GM10248 (cell line): ENCODE measurements at regions not wholly inside any gene's neighbourhood (a gene's known extent, or its start where the extent isn't known, plus 50 kb on each side); places are given as distances from the start of the nearest gene placed in this dataset.
"Not testable (repeated sequence)": the region's sequence is repeated elsewhere in the genome, so short reads cannot be mapped to it uniquely, and the experiment has no call there.

Experiments
- CTCF ChIA-PET: fragments of 300-600 bp; sonication (Branson Sonifier 250); formaldehyde crosslinking; extraction: SDS; loops from one replicate; lab custom pipeline; 2021; ENCODE audit warnings: antibody characterized with exemption; lab: Yijun Ruan, JAX
- POLR2A ChIA-PET: fragments of 350-650 bp; sonication (Branson Sonifier 250); formaldehyde crosslinking; extraction: SDS; loops from one replicate; lab custom pipeline; 2020; ENCODE audit warnings: antibody characterized with exemption; lab: Yijun Ruan, JAX
- DNase-seq: peaks from one replicate; pipeline ENCODE4 v3.0.0; 2012; ENCODE audit errors: extremely low spot score
- CTCF ChIP-seq: IDR thresholded peaks from 2 replicates; pipeline ENCODE4 v1.5.1; 2012; ENCODE audit warnings: mild to moderate bottlenecking, low read depth; ENCODE audit errors: extremely low read depth, missing control alignments, control extremely low read depth

GRCh38 chr20:52037370-52037769, 154.2 kb downstream of the ZFP64 start:
- DNase-seq: no peak
- POLR2A ChIA-PET: no interaction called here
- CTCF ChIA-PET: interaction anchor here (1.9 kb wide), 1 partner anchor 10 kb away, joined by 5 read pairs; no protein-coding TSS in a partner anchor
- TF ChIP-seq CTCF: no peak

GRCh38 chr20:52035977-52036376, 155.6 kb downstream of the ZFP64 start:
- no peak for DNase-seq
- ChIA-PET CTCF (interaction anchor here (1.9 kb wide), 1 partner anchor 9 kb away, joined by 5 read pairs; no protein-coding TSS in a partner anchor), POLR2A (no interaction called here)
- no peak for TF ChIP-seq CTCF

GRCh38 chr20:52035498-52035897, 156.1 kb downstream of the ZFP64 start:
- POLR2A ChIA-PET: no interaction called here
- no peak for DNase-seq
- no peak for TF ChIP-seq CTCF
- CTCF ChIA-PET: no interaction called here

- no peak for TF ChIP-seq CTCF
- ChIA-PET CTCF (no interaction called here), POLR2A (no interaction called here)
- DNase-seq: no peak
Observed at GRCh38 chr20:52034581-52034980, 157.0 kb downstream of the ZFP64 start.

GRCh38 chr20:52033313-52033712, 158.3 kb downstream of the ZFP64 start:
- TF ChIP-seq CTCF: no peak
- ChIA-PET POLR2A (no interaction called here), CTCF (no interaction called here)
- DNase-seq: no peak

- POLR2A ChIA-PET, CTCF ChIA-PET: not testable (repeated sequence)
Observed at GRCh38 chr20:52032304-52032683, 159.3 kb downstream of the ZFP64 start.

GRCh38 chr20:52031563-52032303, 159.8 kb downstream of the ZFP64 start:
- no peak for TF ChIP-seq CTCF
- no peak for DNase-seq
- CTCF ChIA-PET: no interaction called here
- POLR2A ChIA-PET: no interaction called here

More at GRCh38 chr20:52032304-52032683, 159.3 kb downstream of the ZFP64 start:
- not testable (repeated sequence) for DNase-seq
